SU-DHL-6 (cell line): ENCODE measurements at regions not wholly inside any gene's neighbourhood (a gene's known extent, or its start where the extent isn't known, plus 50 kb on each side); places are given as distances from the start of the nearest gene placed in this dataset.

Source experiments
- H2AFZ ChIP-seq: fragments of 200-600 bp; sonication (generic); 2 replicates; pipeline ENCODE4 v1.6.1; 2014; ENCODE audit warnings: low read depth, mild to moderate bottlenecking, moderate library complexity, mixed read lengths, antibody characterized with exemption, low read length; ENCODE audit not compliant: severe bottlenecking
- H3F3A ChIP-seq: fragments of 200-600 bp; shearing (Covaris generic); 2 replicates; pipeline ENCODE4 v1.6.0; 2016; ENCODE audit warnings: antibody characterized with exemption, mild to moderate bottlenecking; ENCODE audit not compliant: insufficient read depth
- H3K27ac ChIP-seq: fragments of 200-600 bp; sonication (generic); 2 replicates; pipeline ENCODE4 v1.5.1; 2016; ENCODE audit warnings: low read depth, mild to moderate bottlenecking, low read length, moderate library complexity, mixed read lengths
- H3K27me3 ChIP-seq: fragments of 200-600 bp; sonication (generic), shearing (Covaris generic); 2 replicates; pipeline ENCODE4 v1.6.0; 2014; ENCODE audit warnings: mild to moderate bottlenecking, low read length
- H3K36me3 ChIP-seq: fragments of 200-600 bp; sonication (generic); 2 replicates; pipeline ENCODE4 v1.6.1; 2014; ENCODE audit warnings: mild to moderate bottlenecking, low read length, mixed read lengths
- H3K4me2 ChIP-seq: fragments of 300-600, 200-600 bp; shearing (Covaris generic), sonication (generic); 2 replicates; pipeline ENCODE4 v1.6.0; 2014; ENCODE audit warnings: low read length, low read depth, mild to moderate bottlenecking; ENCODE audit not compliant: poor library complexity, severe bottlenecking
- H3K4me3 ChIP-seq: fragments of 200-600 bp; sonication (generic); 2 replicates; pipeline ENCODE4 v1.5.1; 2014; ENCODE audit warnings: antibody characterized with exemption, low read length, mild to moderate bottlenecking, mixed read lengths; ENCODE audit not compliant: insufficient read depth, poor library complexity, severe bottlenecking
- H3K79me2 ChIP-seq: fragments of 200-600 bp; sonication (generic); 2 replicates; pipeline ENCODE4 v1.6.1; 2014; ENCODE audit warnings: mild to moderate bottlenecking, low read length, moderate library complexity; ENCODE audit not compliant: insufficient read depth
- H3K9ac ChIP-seq: fragments of 200-600 bp; sonication (generic); 2 replicates; pipeline ENCODE4 v1.7.0; 2014; ENCODE audit warnings: mild to moderate bottlenecking, low read length
- H3K9me2 ChIP-seq: fragments of 200-600 bp; sonication (generic); replicated peaks from 2 replicates; pipeline ENCODE4 v1.6.1; 2014; ENCODE audit warnings: low read length; ENCODE audit not compliant: insufficient read depth
- H3K9me3 ChIP-seq: fragments of 200-600 bp; sonication (generic); 2 replicates; pipeline ENCODE4 v1.6.1; 2014; ENCODE audit warnings: low read length, mixed read lengths; ENCODE audit not compliant: insufficient read depth
- H4K20me1 ChIP-seq: fragments of 200-600 bp; sonication (generic); 2 replicates; pipeline ENCODE4 v1.6.1; 2014; ENCODE audit warnings: low read depth, mild to moderate bottlenecking, antibody characterized with exemption, low read length, moderate library complexity, mixed read lengths
- EZH2phosphoT487 ChIP-seq: fragments of 200-600 bp; sonication (generic), shearing (Covaris generic); conservative IDR thresholded peaks from 2 replicates; pipeline ENCODE4 v1.6.1; 2018; ENCODE audit warnings: mild to moderate bottlenecking, antibody characterized with exemption, low read length, moderate library complexity, mixed read lengths
- TF ChIP-seq, protein P1 (sequence below): fragments of 200-600 bp; sonication (generic); IDR thresholded peaks from one replicate; pipeline ENCODE4 v1.5.1; 2017; ENCODE audit warnings: antibody characterized with exemption, mild to moderate bottlenecking, low read length, moderate library complexity; ENCODE audit not compliant: insufficient read depth, poor library complexity, severe bottlenecking

DNA sequence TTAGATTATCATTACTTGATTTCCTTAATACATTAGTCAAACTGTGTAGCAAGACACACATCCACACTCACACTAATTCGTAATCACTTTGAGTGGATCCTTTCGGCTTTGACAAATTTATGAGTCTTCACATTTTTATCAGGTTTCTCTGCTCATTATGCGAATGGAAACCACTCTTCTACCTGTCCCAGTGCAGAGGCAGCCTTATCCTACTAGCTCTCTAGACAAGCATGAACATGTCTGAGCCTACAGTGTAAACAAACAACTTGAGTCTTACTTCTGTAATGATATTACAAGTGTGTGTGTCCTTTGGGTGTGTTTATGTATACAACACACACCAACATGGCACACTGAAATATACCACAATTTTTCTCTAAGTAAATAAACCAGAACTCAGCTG is 361.9 kb upstream of the CHST9 start:
- Histone ChIP-seq H3K36me3 (no peaks in the 10 kb centered on the region), H4K20me1 (no peaks in the 10 kb centered on the region)

DNA sequence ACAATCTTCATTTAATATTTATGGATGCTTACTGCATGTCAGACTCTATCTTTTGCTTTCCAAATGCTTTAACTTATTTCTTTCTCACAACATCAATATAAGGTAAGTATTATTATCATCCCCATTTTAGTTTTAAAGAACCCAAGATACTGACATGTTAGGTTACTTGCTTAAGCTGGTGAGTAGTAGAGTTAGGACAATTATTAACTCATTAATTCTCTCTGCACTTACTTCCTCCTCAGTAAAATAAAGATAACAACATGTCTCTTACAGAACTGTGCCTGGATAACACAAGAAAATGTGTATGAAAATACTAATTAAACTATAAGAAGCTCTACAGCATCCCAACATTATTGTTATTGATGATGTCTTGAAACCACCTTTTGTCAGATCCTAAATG is 359.1 kb upstream of the CHST9 start:
- H2AFZ ChIP-seq: no peak overlapping the region
- H3K9ac ChIP-seq: no peak overlapping the region
- no peaks in the 10 kb centered on the region for H3K9me2 ChIP-seq
- no peaks in the 10 kb centered on the region for H3K27me3 ChIP-seq
- H3K27ac ChIP-seq: no peak overlapping the region
- no peak overlapping the region for H3K4me2 ChIP-seq
- no peaks in the 10 kb centered on the region for H4K20me1 ChIP-seq
- no peaks in the 10 kb centered on the region for H3K79me2 ChIP-seq
- no peak for TF ChIP-seq EZH2phosphoT487
- TF ChIP-seq, protein P1, sequence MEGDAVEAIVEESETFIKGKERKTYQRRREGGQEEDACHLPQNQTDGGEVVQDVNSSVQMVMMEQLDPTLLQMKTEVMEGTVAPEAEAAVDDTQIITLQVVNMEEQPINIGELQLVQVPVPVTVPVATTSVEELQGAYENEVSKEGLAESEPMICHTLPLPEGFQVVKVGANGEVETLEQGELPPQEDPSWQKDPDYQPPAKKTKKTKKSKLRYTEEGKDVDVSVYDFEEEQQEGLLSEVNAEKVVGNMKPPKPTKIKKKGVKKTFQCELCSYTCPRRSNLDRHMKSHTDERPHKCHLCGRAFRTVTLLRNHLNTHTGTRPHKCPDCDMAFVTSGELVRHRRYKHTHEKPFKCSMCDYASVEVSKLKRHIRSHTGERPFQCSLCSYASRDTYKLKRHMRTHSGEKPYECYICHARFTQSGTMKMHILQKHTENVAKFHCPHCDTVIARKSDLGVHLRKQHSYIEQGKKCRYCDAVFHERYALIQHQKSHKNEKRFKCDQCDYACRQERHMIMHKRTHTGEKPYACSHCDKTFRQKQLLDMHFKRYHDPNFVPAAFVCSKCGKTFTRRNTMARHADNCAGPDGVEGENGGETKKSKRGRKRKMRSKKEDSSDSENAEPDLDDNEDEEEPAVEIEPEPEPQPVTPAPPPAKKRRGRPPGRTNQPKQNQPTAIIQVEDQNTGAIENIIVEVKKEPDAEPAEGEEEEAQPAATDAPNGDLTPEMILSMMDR: no peak
- H3F3A ChIP-seq: no peaks in the 10 kb centered on the region
- H3K9me3 ChIP-seq: no peaks in the 10 kb centered on the region
- no peak overlapping the region for H3K4me3 ChIP-seq
- no peaks in the 10 kb centered on the region for H3K36me3 ChIP-seq

More for the DNA sequence above, 361.9 kb upstream of the CHST9 start:
- Histone ChIP-seq H3K27ac (no peak overlapping the region), H3K9ac (no peak overlapping the region), H3K27me3 (no peaks in the 10 kb centered on the region), H3K4me3 (no peak overlapping the region), H3K9me3 (no peaks in the 10 kb centered on the region), H2AFZ (no peak overlapping the region), H3F3A (no peaks in the 10 kb centered on the region), H3K4me2 (no peak overlapping the region), H3K79me2 (no peaks in the 10 kb centered on the region), H3K9me2 (no peaks in the 10 kb centered on the region)
- no peak for TF ChIP-seq EZH2phosphoT487
- TF ChIP-seq, protein P1: no peak

DNA sequence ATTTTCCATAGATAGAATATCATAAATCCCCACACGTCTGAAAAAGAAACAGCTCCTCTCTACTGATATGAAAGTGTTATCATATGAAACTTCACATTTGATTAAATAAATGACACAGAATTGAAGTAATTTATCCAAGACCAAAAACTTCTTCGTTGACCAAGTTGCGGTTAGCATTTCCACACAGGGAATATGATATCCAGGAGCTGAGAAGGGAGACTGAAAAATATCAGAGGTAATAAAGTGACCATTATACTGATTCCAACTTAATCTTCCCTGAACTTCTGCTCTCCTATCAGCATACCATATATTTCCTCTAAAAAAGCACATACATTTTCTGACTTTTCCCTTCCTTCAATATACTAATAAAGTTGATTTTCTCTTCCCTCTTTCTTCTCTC is 356.2 kb upstream of the CHST9 start:
- no peaks in the 10 kb centered on the region for H3F3A ChIP-seq
- no peaks in the 10 kb centered on the region for H3K79me2 ChIP-seq
- H3K4me3 ChIP-seq: no peak overlapping the region
- no peaks in the 10 kb centered on the region for H3K9me2 ChIP-seq
- H3K27ac ChIP-seq: no peak overlapping the region
- H2AFZ ChIP-seq: no peak overlapping the region
- H3K4me2 ChIP-seq: no peak overlapping the region
- no peaks in the 10 kb centered on the region for H3K36me3 ChIP-seq
- no peak overlapping the region for H3K9ac ChIP-seq
- H4K20me1 ChIP-seq: no peaks in the 10 kb centered on the region
- H3K27me3 ChIP-seq: no peaks in the 10 kb centered on the region
- H3K9me3 ChIP-seq: no peaks in the 10 kb centered on the region
- TF ChIP-seq, protein P1: no peak
- TF ChIP-seq EZH2phosphoT487: no peak
